ENCODE measurements at regions not wholly inside any gene's neighbourhood (a gene's known extent, or its start where the extent isn't known, plus 50 kb on each side); places are given as distances from the start of the nearest gene placed in this dataset.
A peak's percentile ranks its signal among the peaks of the same experiment; 100 is the strongest.

- WGBS (ENCODE audit: low lambda C conversion rate, missing lambda C conversion rate) = 96% methylated on average over 25 of the region's 25 CpGs
- no peak for TF ChIP-seq EZH2 (IDR thresholded peaks at IDR 0.05; ENCODE audit: borderline replicate concordance)
- no peak for TF ChIP-seq EZH2phosphoT487 (IDR thresholded peaks at IDR 0.05; ENCODE audit: low read depth, severe bottlenecking, unreplicated experiment)
- no peak for TF ChIP-seq CTCF (IDR thresholded peaks at IDR 0.05; ENCODE audit: poor library complexity)
- no peaks in the 10 kb centered on the region for H3K9me3 ChIP-seq (ENCODE audit: low read depth)
- H3K9me2 ChIP-seq (replicated peaks; ENCODE audit: insufficient read depth) = no peaks in the 10 kb centered on the region
- no peak for DNase-seq (ENCODE audit: low spot score)
- no peak overlapping the region for H2AFZ ChIP-seq
- H3K36me3 ChIP-seq (replicated peaks; ENCODE audit: insufficient read depth, low read depth) = no peaks in the 10 kb centered on the region
- no peaks in the 10 kb centered on the region for H3K79me2 ChIP-seq
- peaks cover 25% of the 10 kb centered on the region for H3K4me1 ChIP-seq (ENCODE audit: insufficient read depth)
- no peak overlapping the region for H3K4me3 ChIP-seq
- H3K4me2 ChIP-seq = no peak overlapping the region
- no peak overlapping the region for H3K27ac ChIP-seq
- H4K20me1 ChIP-seq (ENCODE audit: insufficient read depth, poor library complexity, severe bottlenecking) = no peaks in the 10 kb centered on the region
- H3K27me3 ChIP-seq = no peaks in the 10 kb centered on the region
Measured at GRCh38 chr7:155231241-155231800, 66.4 kb upstream of the INSIG1 start.

- WGBS (ENCODE audit: low lambda C conversion rate, missing lambda C conversion rate) = 95% methylated on average over 12 of the region's 12 CpGs
- no peak overlapping the region for H3K4me2 ChIP-seq
- no peak for DNase-seq (ENCODE audit: low spot score)
- no peak overlapping the region for H3K4me3 ChIP-seq
- no peak overlapping the region for H2AFZ ChIP-seq
- no peaks in the 10 kb centered on the region for H3K79me2 ChIP-seq
- H3K27me3 ChIP-seq = no peaks in the 10 kb centered on the region
- no peaks in the 10 kb centered on the region for H3K9me2 ChIP-seq (replicated peaks; ENCODE audit: insufficient read depth)
- H3K9me3 ChIP-seq (ENCODE audit: low read depth) = no peaks in the 10 kb centered on the region
- H4K20me1 ChIP-seq (ENCODE audit: insufficient read depth, poor library complexity, severe bottlenecking) = no peaks in the 10 kb centered on the region
- H3K4me1 ChIP-seq (ENCODE audit: insufficient read depth) = peaks cover 25% of the 10 kb centered on the region
- TF ChIP-seq EZH2phosphoT487 (IDR thresholded peaks at IDR 0.05; ENCODE audit: low read depth, severe bottlenecking, unreplicated experiment) (no peak), EZH2 (IDR thresholded peaks at IDR 0.05; ENCODE audit: borderline replicate concordance) (no peak), CTCF (IDR thresholded peaks at IDR 0.05; ENCODE audit: poor library complexity) (no peak)
- no peak overlapping the region for H3K27ac ChIP-seq
- H3K36me3 ChIP-seq (replicated peaks; ENCODE audit: insufficient read depth, low read depth) = no peaks in the 10 kb centered on the region
Measured at GRCh38 chr7:155231941-155232340, 65.7 kb upstream of the INSIG1 start.

GRCh38 chr7:155232911-155233310 is 64.8 kb upstream of the INSIG1 start:
- no peaks in the 10 kb centered on the region for H3K27me3 ChIP-seq
- DNase-seq (ENCODE audit: low spot score) = no peak
- no peaks in the 10 kb centered on the region for H3K79me2 ChIP-seq
- no peaks in the 10 kb centered on the region for H3K9me2 ChIP-seq (replicated peaks; ENCODE audit: insufficient read depth)
- no peak overlapping the region for H3K4me3 ChIP-seq
- H3K9me3 ChIP-seq (ENCODE audit: low read depth) = no peaks in the 10 kb centered on the region
- no peaks in the 10 kb centered on the region for H3K36me3 ChIP-seq (replicated peaks; ENCODE audit: insufficient read depth, low read depth)
- H3K4me1 ChIP-seq (ENCODE audit: insufficient read depth) = peaks cover 25% of the 10 kb centered on the region
- peak overlapping the region; percentile 4 for H3K4me2 ChIP-seq
- TF ChIP-seq CTCF (IDR thresholded peaks at IDR 0.05; ENCODE audit: poor library complexity) (no peak), EZH2 (IDR thresholded peaks at IDR 0.05; ENCODE audit: borderline replicate concordance) (no peak), EZH2phosphoT487 (IDR thresholded peaks at IDR 0.05; ENCODE audit: low read depth, severe bottlenecking, unreplicated experiment) (no peak)
- H2AFZ ChIP-seq = no peak overlapping the region
- H3K27ac ChIP-seq = peak overlapping the region; percentile 95
- 70% methylated on average over 12 of the region's 12 CpGs for WGBS (ENCODE audit: low lambda C conversion rate, missing lambda C conversion rate)
- H4K20me1 ChIP-seq (ENCODE audit: insufficient read depth, poor library complexity, severe bottlenecking) = no peaks in the 10 kb centered on the region

Measured in hepatocyte (in vitro differentiated cells).